Erythroblast (primary cell): ENCODE measurements at regions not wholly inside any gene's neighbourhood (a gene's known extent, or its start where the extent isn't known, plus 50 kb on each side); places are given as distances from the start of the nearest gene placed in this dataset.

ENCODE experiments used
- GATA1 ChIP-seq: IDR thresholded peaks from 2 replicates; pipeline ENCODE4 v1.6.1; 2011; ENCODE audit warnings: low read depth, mild to moderate bottlenecking, control low read depth, low read length, moderate library complexity
- POLR2A ChIP-seq: IDR thresholded peaks from 2 replicates; pipeline ENCODE4 v1.6.1; 2011; ENCODE audit warnings: mild to moderate bottlenecking, low read length

DNA sequence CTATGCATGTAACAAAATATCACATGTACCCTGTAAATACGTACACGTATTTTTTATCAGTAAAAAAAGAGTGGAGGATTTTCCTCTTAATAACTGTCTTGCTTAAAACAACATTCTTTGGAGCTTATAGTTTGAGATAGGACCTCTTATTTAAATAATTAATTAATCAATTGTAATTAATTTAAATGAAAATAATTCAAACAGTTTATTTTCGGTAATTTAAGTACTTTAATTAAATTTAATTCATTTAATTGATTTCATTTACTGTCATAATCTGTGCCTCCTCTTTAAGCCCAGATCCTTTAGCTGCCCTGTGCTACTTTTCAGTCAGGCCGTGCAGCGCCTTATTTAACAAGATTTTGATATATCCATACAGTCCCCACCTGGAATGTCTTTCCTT, 427.0 kb downstream of the HLX start:
- TF ChIP-seq POLR2A (no peak), GATA1 (no peak)
